H4 (cell line): ENCODE measurements at regions not wholly inside any gene's neighbourhood (a gene's known extent, or its start where the extent isn't known, plus 50 kb on each side); places are given as distances from the start of the nearest gene placed in this dataset.
"Not testable (repeated sequence)": the region's sequence is repeated elsewhere in the genome, so short reads cannot be mapped to it uniquely, and the experiment has no call there.

ENCODE experiments used
- DNase-seq: peaks from one replicate; pipeline ENCODE4 v3.0.0-alpha.2; 2015; ENCODE audit warnings: low spot score

DNA sequence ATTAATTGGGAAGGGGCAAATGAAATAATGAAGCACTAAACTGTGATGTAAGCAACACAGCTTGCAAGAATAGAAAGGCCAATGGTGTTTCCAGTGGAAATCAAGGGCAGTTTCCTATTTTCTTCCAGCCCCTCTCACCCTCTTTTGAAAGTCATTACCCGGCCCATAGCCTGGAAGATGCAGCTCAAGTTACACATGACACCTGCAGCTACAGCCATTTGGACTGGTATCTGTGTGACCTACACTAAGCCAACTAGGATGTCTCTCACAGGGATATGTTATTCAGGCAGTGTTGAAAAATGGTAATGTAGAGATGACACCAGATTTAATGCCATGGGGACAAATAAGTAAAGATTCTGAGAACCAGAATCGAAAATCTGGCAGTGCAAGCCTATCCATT lies 439.4 kb upstream of the ZNF462 start:
- no peak for DNase-seq

DNA sequence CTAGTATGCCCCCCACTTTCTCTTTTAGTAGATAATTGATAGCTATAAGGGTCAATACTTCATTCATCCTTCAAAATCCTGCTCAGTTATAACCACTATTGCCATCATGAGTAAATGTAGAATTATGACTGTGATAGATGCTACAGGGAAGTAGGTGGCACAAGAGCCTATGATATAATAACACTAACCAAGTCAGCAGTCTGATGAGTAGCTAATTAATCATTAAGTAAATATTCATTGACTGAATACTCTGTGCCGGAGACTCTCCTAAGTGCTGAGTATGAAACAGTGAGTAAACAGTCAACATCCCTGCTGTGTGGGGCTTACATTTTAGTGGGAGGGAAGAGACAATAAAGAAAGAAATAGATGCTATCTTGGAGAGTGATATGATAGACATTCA lies 430.3 kb upstream of the ZNF462 start:
- no peak for DNase-seq

DNA sequence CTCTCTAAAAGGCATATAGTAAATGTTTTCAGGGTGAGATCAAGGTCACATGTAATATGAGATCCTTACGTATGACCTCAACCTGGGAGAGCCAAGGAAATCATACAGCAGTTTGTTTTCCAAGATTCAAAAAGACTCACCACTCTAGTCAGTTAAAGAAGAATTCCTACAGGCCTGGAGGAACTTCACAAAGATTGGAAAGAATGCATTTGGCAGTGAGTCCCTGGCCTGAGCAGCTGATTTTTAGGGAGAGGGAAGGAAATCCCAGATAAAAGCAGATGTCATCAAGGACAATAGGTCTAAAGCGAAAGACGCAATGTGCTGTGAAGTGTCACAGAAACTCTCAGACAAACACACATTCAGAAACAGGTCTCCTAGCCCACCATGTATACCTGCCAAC lies 424.0 kb upstream of the ZNF462 start:
- peak; percentile 27 for DNase-seq

DNA sequence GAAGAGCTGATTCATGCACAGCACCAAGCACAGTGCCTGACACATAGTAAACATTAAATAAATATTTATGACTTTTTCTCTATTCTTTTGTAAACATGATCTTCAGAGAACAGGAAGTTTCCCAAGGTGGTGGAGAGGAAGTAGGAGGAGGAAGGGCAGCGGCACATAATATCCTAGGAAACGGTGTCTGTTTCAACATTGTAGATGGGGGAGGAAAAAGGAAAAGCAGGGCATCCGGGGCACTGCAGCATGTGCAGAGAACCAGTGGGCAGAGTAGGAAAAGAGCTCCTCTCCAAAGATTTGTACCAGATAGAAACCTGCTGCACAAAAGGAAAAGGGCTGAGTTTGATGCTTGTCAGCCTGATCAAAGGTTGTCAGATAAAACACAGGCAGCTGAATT lies 421.7 kb upstream of the ZNF462 start:
- no peak for DNase-seq

DNA sequence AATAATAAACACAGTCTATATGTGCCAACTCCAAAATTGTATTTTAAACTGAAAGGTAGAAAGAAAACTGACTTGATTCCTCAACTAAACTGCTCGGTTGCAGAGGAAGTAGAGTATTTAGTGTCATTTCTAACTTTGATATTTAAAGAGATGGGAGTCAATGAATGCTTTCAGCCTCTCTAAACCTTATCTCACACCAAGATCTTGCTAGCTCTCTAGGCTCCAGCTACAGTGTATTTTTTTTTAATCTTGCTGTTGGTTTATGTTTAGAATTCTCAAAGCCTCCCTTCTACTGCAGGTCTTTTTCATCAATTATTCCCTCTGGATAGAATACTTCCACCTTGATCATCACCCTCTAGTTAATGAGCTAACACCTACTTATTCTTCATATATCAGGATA lies 419.4 kb upstream of the ZNF462 start:
- no peak for DNase-seq

DNA sequence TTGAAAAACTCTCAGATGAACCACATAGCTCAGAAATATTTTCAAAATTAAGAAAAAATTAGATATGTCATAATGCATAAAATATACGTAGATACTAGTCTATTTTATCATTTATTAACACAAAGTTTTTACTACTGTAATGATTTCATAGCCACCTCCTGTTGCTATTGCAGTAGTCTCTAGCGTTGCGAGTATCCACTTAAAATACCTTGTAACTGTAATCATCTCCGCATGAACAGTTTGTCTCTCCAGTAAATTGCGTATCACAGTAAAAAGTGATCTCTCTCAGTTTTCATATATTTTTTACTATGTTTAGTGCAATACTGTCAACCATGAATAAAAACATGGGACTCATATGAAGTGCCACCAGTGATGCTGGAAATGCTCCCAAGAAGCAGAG lies 417.9 kb upstream of the ZNF462 start:
- DNase-seq = no peak

DNA sequence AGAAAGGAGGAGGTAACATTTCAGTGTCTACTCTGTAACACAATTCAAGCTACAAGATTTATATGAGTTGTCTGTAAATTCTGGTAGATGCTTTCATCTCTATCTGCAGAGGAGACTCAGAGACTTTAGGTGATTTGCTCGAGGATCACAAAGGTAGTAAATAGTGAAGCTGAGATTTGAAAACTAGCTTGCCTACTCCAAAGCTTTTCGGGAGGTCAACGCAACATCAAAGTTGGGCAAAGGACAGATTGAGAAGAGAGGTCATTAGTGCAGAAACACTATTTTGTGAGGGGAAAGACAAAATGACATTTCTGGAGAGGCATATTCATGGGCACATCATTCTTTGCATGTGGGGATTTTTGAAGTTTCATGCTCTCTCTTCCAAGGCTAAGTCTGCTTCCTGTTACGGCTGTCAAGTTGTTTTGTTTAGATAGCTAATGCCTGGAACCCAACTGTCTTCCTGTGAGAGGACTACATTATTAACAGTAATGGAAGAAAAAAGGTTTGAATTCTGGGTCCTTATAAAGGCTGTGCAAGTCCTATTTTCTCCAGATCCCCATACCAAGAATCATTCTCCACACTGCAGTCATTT lies 413.5 kb upstream of the ZNF462 start:
- DNase-seq = no peak

DNA sequence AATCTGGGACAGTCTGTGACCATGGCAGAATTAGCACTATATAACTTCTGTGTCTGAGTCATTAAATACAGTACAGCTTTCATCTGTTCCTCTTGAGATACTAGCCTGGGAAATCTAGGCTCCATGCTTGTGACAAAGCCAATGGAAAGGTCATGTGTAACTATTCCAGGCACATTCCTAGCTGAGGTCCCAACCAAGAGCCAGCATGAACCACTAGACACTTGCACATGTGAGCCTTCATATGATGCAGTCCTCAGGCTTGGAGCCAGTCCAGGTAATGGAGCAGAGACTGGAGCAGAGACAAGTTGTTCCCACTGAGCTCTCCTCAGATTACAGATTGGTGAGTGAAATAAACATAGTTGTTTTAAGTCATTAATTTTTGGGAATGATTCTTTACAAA lies 412.4 kb upstream of the ZNF462 start:
- DNase-seq = no peak

DNA sequence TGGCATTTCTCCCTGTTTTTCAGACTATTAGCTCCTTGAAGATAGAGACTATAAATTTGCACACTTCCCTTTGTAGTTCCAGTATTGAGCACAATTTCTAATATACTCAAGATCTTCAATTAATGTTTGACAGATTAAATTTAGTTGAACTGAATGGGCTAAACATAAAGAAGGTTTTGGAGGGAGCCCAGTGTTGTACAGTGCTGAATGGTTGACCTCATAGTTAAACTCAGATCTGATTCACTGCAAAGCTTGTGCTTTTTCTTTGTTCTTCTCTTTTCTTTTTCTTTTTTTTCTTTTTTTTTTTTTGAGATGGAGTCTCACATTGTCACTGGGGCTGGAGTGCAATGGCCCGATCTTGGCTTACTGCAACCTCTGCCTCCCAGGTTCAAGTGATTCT lies 411.7 kb upstream of the ZNF462 start:
- no peak for DNase-seq

DNA sequence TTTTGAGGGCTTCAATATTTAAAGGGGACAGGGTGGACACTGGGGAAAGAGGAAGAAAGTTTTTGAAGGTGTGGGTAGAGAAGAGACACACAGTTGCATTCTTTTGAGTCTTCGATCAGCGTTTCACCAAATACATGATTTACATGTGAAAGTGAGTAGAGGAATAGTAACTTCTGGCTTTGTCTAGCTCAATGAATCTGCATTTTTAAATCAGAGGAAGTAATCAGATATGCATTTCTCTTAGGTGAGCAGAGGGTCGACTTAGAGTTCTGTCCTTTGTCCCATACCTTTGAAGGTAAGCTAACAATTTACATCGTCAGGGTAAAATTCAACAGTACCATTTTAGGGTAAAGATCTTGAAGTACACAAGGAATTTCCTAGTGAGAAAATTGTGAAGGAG lies 406.4 kb upstream of the ZNF462 start:
- no peak for DNase-seq

DNA sequence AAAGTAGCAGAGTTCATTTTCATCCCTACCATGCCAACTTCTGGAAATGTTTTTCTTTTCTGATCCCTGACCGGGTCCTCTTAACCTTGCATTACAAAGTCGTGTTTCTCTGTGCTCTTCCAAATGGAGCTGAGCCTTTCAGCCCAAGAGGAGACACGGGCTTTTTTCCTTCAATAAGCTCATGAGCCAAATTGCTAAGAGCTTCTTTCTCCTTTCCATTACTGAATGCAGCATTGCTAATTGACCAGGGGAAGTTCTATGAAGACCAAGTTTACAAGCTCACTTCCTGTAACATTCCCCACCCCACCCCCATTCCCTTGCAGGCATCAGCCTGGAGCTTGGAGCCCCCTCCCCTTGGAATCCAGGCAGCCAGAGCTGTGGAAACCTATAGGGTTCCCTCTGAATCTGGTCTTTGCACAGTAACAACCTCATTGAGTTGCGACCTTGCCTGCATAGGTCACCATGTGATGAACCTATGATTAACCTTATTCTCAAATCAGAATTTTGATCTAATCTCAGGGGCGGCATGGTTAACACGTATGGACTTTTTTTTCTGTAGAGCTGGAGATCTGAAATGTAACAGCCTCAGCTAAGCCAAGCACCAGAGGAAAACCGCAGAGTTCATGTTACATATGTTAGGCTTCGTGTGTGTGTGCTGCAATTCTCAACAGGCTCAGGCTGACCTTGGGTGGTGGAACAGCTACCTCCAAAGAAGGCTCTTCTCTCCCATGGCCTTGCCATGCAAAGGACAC lies 395.7 kb upstream of the ZNF462 start:
- DNase-seq = no peak

DNA sequence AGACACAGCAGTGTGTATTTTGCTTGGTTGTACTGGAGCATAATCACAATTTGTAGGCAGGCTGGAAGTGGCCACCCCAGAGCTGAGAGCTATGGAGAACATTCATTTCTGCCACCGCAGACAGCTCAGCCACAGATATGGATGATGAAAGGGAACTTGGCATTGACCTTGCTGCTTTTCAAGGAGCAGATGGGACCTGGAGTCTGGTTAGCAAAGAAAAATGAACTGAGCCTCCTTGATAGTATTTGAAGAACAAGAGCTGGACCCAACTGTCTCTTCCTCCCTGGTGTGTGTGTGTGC lies 395.2 kb upstream of the ZNF462 start:
- no peak for DNase-seq

DNA sequence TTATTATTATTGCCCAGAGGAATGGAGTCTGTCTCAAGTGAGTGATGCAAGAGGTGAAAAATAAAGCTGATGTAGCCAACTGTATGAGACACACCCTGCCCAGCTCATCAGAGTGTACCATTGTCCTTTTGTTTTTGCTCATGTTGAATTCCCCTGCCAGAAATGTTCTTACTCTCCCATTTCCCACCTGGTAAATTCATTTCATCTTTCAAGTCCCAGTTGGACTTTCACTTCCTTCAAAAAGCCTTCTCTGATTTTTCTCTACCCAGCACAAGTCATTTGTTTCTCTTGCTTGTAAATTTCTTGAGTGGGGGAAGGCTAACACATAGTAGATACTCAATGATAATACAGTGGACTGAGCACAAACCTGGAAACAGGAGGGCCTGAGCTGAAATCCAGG lies 394.5 kb upstream of the ZNF462 start:
- no peak for DNase-seq

DNA sequence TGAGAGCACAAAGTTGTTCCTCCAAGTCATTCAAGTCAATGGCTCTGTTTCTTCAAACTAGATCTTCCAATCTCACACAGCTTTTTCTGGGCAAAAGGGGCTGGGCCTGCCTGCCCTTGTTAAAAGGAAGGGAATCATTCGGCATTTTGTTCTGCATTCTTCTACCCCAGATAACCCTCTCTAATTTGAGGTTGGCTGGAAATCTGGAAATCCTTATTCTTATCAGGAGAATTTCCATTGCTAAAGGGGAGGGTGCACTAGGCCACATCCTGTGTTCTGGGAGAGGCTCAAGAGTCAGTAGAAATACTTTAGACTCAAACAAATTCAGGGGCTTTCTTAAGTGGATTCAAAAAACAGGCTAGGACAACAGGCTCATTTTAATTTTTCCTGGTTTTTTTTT lies 384.7 kb upstream of the ZNF462 start:
- DNase-seq = no peak

DNA sequence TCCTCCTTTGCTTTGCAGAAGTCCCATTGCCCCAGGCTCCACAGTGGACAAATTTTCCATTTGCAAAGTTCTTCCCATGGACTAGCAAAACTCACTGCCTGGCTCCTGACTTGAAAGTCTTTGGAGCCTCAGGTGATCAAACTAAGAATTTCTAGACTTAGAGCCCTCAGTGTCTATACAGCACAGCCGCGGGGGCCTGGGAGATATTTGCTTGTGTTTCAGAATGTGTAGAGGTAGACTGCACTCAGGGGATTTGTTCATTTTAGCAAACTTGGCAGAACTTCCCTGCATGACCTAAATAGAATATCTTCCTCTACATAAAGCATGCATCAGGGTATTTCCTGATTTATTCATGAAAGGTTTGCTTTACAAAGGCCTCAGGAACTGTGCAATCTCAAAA lies 384.2 kb upstream of the ZNF462 start:
- no peak for DNase-seq

DNA sequence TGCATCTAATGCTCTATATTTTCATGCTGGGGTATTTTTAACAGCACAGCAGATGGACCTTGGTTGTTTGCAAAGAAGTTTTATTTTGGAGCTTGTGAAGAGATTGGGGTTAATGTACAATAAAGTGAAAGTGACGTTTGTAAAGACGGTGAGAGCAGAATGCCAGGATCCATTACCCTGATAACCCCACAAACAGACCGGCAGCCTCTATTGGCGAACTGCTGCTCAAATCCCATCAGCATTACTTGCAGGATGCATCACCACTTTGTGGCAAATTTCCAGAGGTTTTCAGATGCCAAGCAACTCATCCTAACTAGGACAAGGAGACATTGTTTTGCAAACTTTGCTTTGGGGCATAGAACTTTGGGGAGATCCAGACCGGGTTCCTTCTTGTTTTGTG lies 383.3 kb upstream of the ZNF462 start:
- no peak for DNase-seq

DNA sequence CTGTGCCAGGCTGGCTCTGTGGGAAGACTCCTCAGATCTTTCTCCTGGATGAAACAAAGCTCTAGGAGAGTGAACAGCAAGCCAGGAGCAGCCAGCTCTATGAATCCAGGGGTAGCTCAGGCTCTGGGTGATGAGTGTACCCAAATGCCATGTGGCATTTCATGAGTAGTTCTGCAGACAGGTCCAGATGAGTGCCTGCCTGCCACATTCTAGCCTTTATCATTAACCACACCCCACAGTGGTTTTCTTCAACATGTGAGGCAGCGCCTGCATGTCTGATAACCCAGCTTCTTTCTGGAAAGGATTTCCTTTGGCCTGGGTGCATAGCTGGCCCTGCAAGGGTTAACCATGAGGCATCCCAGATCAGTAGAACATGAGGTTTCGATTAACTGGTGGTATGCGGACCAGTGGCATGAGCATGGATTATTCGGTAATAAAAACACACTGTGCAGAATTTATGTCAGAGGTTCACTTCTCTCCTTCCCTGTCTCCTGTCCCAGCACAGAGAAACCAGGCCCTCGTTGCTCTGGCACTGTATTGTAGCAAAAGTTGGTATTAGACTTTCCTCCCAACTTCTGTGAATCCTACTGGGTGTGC lies 381.9 kb upstream of the ZNF462 start:
- DNase-seq = no peak

DNA sequence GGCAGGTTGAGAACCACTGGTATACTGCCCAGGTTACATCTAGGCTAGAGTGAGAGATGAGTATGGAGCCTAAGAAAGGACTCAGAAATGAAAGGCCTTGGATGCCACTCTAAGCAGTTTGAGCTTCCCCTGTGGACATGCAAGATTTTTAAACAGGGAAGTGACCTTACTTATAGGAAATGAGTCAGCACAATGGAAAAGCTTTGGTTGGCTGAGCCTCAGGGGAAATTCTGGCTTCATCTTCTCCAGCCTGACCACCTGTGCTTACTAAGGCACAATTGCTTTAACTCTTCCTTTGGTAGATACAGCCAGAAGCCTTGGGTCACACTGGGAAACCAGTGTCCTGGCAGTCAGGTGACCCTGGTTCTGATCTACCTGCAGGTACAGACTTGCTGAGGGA lies 380.2 kb upstream of the ZNF462 start:
- DNase-seq = peak; percentile 34

DNA sequence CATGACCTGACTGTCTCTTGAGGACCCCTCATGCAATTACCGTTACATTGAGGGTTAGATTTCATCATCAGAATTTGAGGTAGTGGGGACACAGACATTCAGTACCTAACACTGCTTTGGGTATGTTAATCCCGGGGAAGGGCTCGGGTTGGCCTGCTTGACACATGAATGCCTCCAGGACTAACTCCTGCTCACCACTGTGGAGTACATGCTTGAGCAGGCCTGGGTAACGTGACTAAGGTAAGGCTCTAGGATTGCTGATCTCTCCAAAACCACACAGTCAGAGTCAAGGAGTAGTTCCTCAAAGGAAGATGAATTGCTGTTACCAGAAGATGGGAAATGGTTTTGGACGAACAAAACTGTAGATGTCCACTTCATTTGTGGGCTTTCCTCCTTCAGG lies 376.3 kb upstream of the ZNF462 start:
- no peak for DNase-seq

DNA sequence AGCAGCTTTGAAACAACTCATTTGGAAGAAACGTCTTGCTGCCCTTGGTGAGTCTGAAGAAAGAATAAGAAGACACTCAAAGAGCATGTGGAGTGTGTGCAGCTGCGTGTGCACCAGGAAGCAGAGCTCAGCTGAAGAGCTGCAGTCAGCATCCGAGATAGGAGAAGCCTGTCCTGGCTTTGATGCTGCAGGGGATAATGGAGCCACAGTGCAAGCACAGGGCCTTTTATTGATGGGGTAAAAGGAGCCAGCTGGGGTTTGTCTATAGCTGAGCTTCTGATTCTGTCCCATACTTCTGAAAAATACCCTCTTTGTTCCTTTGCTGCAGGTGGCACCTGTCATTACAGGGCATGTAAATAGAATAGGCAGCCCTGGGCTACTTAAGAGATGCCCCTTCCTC lies 375.7 kb upstream of the ZNF462 start:
- DNase-seq = no peak

DNA sequence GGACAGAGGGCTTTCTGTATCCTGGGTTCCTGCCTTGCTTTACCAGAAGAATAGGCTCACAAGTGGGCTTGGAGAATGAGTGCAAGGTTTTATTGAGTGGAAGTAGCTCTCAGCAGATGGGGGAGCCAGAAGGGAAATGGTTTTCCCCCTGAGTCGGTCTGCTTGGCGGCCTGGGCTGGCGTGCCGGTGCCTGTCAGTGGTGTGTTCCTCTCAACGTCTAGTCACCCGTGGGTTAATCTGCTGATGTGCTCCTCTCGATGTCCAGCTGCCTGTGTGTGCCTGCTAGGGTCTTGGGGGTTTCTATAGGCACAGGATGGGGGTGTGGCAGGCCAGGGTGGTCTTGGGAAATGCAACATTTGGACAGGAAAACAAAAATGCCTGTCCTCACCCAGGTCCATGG lies 370.8 kb upstream of the ZNF462 start:
- not testable (repeated sequence) for DNase-seq

DNA sequence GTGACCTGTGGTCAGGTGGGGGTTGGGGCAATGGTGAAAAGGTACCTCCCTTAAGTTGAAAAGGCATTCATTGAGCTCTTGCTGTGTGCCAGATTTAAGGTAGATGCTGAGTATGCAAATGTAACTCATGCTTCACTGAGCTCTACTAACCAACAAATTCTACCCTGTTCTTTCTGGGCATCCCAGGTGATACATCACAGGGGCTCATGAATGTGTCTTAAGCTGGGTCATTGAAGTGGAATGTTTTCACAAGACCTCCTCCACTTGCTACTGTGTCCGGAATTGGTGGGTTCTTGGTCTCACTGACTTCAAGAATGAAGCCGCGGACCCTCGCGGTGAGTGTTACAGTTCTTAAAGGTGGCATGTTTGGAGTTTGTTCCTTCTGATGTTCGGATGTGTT lies 362.8 kb upstream of the ZNF462 start:
- no peak for DNase-seq

DNA sequence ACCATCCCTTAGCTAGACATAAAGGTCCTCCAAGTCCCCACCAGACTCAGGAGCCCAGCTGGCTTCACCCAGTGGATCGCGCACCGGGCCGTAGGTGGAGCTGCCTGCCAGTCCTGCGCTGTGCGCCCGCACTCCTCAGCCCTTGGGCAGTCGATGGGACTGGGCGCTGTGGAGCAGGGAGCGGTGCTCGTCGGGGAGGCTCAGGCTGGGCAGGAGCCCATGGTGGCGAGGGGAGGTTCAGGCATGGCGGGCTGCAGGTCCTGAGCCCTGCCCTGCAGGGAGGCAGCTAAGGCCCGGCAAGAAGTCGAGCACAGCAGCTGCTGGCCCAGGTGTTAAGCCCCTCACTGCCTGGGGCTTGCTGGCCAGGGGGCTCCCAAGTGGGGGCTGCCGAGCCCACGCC lies 361.8 kb upstream of the ZNF462 start:
- DNase-seq = not testable (repeated sequence)

DNA sequence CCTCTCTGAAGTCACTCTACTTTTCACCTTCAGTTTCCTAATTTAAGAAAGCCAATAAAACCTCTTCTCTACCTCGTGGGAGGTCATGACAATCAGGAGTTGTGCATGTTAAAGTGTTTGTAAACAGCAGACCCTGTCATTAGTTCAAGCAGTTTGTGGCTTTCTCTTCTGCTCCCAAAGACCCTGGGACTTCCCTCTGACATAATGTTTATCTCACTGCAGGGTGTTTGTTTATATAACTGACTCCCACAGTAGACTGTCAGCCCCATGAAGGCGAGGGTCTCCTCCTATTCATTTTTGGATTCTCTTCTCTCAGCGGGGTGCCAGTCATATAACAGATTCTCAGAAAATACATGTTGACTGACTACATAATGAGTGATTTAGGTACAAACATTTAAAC lies 360.0 kb upstream of the ZNF462 start:
- no peak for DNase-seq
